ENCODE measurements at regions not wholly inside any gene's neighbourhood (a gene's known extent, or its start where the extent isn't known, plus 50 kb on each side); places are given as distances from the start of the nearest gene placed in this dataset.

- TF ChIP-seq CTCF (IDR thresholded peaks at IDR 0.05; ENCODE audit: extremely low read depth in 1 of 2, insufficient read depth in 1 of 2, low read depth in 1 of 2, low read length in 2 of 2) (no peak), POLR2A (IDR thresholded peaks at IDR 0.05; ENCODE audit: low read depth, low read length) (no peak), FOS (IDR thresholded peaks at IDR 0.05; ENCODE audit: borderline replicate concordance, insufficient read depth, low read length) (no peak)
Measured at GRCh38 chr2:117631152-117631945, 183.1 kb upstream of the DDX18 start.
